ENCODE measurements at regions not wholly inside any gene's neighbourhood (a gene's known extent, or its start where the extent isn't known, plus 50 kb on each side); places are given as distances from the start of the nearest gene placed in this dataset.
"Not testable (repeated sequence)": the region's sequence is repeated elsewhere in the genome, so short reads cannot be mapped to it uniquely, and the experiment has no call there.

- not testable (repeated sequence) for H3K9me3 ChIP-seq (ENCODE audit: control insufficient read depth, low read length); H3K4me3 ChIP-seq (ENCODE audit: insufficient read depth, low read depth, low read length); H3K36me3 ChIP-seq (ENCODE audit: control insufficient read depth, insufficient read depth, low read length); H3K4me1 ChIP-seq (ENCODE audit: control insufficient read depth, insufficient read depth, low read length); H3K27ac ChIP-seq (ENCODE audit: insufficient read depth, low read depth, low read length, poor library complexity, severe bottlenecking)
- 91% methylated on average over 1 of the region's 2 CpGs; no CpG with 5 or more reads in 1 of the 2 experiments for WGBS, 2 experiments
- H3K27me3 ChIP-seq (ENCODE audit: control insufficient read depth, insufficient read depth, low read length, poor library complexity, severe bottlenecking): peaks cover 81% of the 10 kb centered on the region
Measured at GRCh38 chr22:22160768-22161167, 83.8 kb upstream of the VPREB1 start.

DNA sequence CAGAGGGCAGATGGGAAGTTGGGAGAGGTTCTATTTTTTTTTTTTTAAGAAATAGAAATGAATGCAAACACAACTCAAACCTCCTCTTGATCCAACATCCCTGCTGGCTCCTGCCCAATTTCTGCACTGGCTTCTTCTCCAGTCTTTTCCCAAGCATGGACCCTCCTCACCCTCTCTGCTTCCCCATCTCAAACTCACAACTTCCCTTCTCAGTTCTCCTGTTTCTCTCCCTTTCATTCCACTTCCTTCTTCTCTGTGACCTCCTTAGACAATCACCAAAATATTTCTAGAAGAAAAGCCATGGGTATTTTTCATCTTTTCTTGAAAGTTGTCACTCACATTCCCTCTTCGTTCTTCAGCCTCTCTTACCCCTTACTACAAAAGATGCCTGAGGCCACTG, 85.2 kb upstream of the VPREB1 start:
- Histone ChIP-seq H3K27me3 (ENCODE audit: control insufficient read depth, insufficient read depth, low read length, poor library complexity, severe bottlenecking) (peaks cover 81% of the 10 kb centered on the region), H3K4me1 (ENCODE audit: control insufficient read depth, insufficient read depth, low read length) (no peaks in the 10 kb centered on the region), H3K4me3 (ENCODE audit: insufficient read depth, low read depth, low read length) (no peak overlapping the region), H3K9me3 (ENCODE audit: control insufficient read depth, low read length) (no peaks in the 10 kb centered on the region), H3K27ac (ENCODE audit: insufficient read depth, low read depth, low read length, poor library complexity, severe bottlenecking) (no peak overlapping the region), H3K36me3 (ENCODE audit: control insufficient read depth, insufficient read depth, low read length) (no peaks in the 10 kb centered on the region)
- WGBS, 2 experiments: 68 to 73% methylated on average over 1 of the region's 1 CpG

- 30 to 44% methylated on average over 2 of the region's 3 CpGs for WGBS, 2 experiments
- H3K9me3 ChIP-seq (ENCODE audit: control insufficient read depth, low read length): no peaks in the 10 kb centered on the region
- no peaks in the 10 kb centered on the region for H3K4me1 ChIP-seq (ENCODE audit: control insufficient read depth, insufficient read depth, low read length)
- H3K27me3 ChIP-seq (ENCODE audit: control insufficient read depth, insufficient read depth, low read length, poor library complexity, severe bottlenecking): peaks cover 81% of the 10 kb centered on the region
- H3K27ac ChIP-seq (ENCODE audit: insufficient read depth, low read depth, low read length, poor library complexity, severe bottlenecking): no peak overlapping the region
- no peak overlapping the region for H3K4me3 ChIP-seq (ENCODE audit: insufficient read depth, low read depth, low read length)
- H3K36me3 ChIP-seq (ENCODE audit: control insufficient read depth, insufficient read depth, low read length): no peaks in the 10 kb centered on the region
Measured at GRCh38 chr22:22158965-22159364, 85.6 kb upstream of the VPREB1 start.

GRCh38 chr22:22158207-22158816, 86.3 kb upstream of the VPREB1 start:
- 78 to 84% methylated on average over 4 of the region's 4 CpGs for WGBS, 2 experiments

DNA sequence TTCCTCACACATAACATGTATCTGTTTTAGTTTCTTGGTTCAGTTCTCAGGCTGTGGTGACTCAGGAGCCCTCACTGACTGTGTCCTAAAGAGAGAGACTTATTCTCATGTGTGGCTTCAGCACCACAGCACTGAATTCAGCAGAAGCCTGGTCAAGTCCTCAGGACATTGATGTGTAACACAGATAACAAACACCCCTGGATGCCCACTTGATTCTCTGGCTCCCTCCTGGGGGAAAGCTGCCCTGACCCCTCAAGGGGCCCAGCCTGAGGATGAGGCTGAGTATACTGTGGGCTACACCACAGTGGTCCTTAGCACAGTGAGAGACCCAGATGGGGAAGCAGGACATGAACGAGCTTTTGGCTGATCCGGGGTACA, 87.2 kb upstream of the VPREB1 start:
- Histone ChIP-seq H3K4me3 (ENCODE audit: insufficient read depth, low read depth, low read length) (no peak overlapping the region), H3K27ac (ENCODE audit: insufficient read depth, low read depth, low read length, poor library complexity, severe bottlenecking) (no peak overlapping the region), H3K36me3 (ENCODE audit: control insufficient read depth, insufficient read depth, low read length) (no peaks in the 10 kb centered on the region), H3K4me1 (ENCODE audit: control insufficient read depth, insufficient read depth, low read length) (no peaks in the 10 kb centered on the region), H3K27me3 (ENCODE audit: control insufficient read depth, insufficient read depth, low read length, poor library complexity, severe bottlenecking) (peaks cover 79% of the 10 kb centered on the region), H3K9me3 (ENCODE audit: control insufficient read depth, low read length) (no peaks in the 10 kb centered on the region)
- WGBS, 2 experiments: 92 to 94% methylated on average over 2 of the region's 2 CpGs

More at GRCh38 chr22:22158207-22158816, 86.3 kb upstream of the VPREB1 start:
- Histone ChIP-seq H3K27me3 (ENCODE audit: control insufficient read depth, insufficient read depth, low read length, poor library complexity, severe bottlenecking) (peaks cover 79% of the 10 kb centered on the region), H3K4me1 (ENCODE audit: control insufficient read depth, insufficient read depth, low read length) (no peaks in the 10 kb centered on the region), H3K4me3 (ENCODE audit: insufficient read depth, low read depth, low read length) (no peak overlapping the region), H3K36me3 (ENCODE audit: control insufficient read depth, insufficient read depth, low read length) (no peaks in the 10 kb centered on the region), H3K9me3 (ENCODE audit: control insufficient read depth, low read length) (no peaks in the 10 kb centered on the region), H3K27ac (ENCODE audit: insufficient read depth, low read depth, low read length, poor library complexity, severe bottlenecking) (no peak overlapping the region)

DNA sequence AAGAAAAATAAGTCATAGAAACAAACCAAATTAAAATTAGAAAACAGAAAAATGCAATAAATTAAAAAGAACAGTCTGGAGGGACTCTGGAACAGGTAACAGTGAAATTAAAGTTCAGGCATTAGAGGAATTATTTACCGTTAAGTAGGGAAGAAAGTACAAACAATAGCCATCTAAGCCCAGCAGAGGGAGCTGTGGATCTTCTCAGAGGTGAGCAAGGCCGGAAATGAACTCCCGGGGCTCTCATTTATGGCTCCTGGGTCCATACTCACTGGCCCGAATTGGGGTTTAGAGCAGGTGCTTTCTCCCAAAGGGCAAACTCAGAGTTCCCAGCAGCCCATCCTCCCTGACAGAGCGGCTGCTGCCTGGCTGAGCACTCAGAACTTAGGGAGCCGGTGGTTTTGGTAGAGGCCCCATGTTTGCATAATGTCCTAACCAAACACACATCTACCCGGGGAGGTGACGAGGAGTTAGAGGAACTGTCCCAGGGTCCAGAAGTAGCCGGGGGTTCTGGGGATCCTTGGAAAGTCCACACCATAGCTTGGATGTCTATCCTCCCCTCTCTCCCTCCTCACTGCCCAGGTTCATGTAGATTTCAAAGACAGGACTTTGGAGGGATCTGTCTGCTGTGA, 87.8 kb upstream of the VPREB1 start:
- Histone ChIP-seq H3K9me3 (ENCODE audit: control insufficient read depth, low read length) (no peaks in the 10 kb centered on the region), H3K4me3 (ENCODE audit: insufficient read depth, low read depth, low read length) (no peak overlapping the region), H3K4me1 (ENCODE audit: control insufficient read depth, insufficient read depth, low read length) (no peaks in the 10 kb centered on the region), H3K27ac (ENCODE audit: insufficient read depth, low read depth, low read length, poor library complexity, severe bottlenecking) (no peak overlapping the region), H3K36me3 (ENCODE audit: control insufficient read depth, insufficient read depth, low read length) (no peaks in the 10 kb centered on the region), H3K27me3 (ENCODE audit: control insufficient read depth, insufficient read depth, low read length, poor library complexity, severe bottlenecking) (peaks cover 79% of the 10 kb centered on the region)
- 55 to 57% methylated on average over 9 of the region's 9 CpGs for WGBS, 2 experiments

DNA sequence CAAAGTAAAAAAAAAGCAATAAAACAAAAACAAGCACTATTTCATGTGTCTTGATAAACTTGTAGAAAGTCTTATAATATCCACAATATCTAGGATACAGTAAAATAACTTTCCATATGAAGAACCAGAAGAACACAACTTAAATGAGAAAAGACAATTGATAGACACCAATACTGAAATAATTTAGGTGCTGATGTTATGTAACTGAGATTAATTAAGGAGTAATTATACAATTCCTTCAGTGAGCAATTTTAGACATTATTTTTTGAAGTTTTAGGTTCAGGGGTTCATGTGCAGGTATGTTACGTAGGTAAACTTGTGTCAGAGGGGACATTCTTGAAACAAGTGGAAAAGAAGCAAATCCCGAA, 88.3 kb upstream of the VPREB1 start:
- no peak overlapping the region for H3K4me3 ChIP-seq (ENCODE audit: insufficient read depth, low read depth, low read length)
- no peaks in the 10 kb centered on the region for H3K9me3 ChIP-seq (ENCODE audit: control insufficient read depth, low read length)
- H3K27me3 ChIP-seq (ENCODE audit: control insufficient read depth, insufficient read depth, low read length, poor library complexity, severe bottlenecking): peaks cover 81% of the 10 kb centered on the region
- H3K4me1 ChIP-seq (ENCODE audit: control insufficient read depth, insufficient read depth, low read length): no peaks in the 10 kb centered on the region
- 89 to 100% methylated on average over 1 of the region's 2 CpGs for WGBS, 2 experiments
- no peaks in the 10 kb centered on the region for H3K36me3 ChIP-seq (ENCODE audit: control insufficient read depth, insufficient read depth, low read length)
- no peak overlapping the region for H3K27ac ChIP-seq (ENCODE audit: insufficient read depth, low read depth, low read length, poor library complexity, severe bottlenecking)

DNA sequence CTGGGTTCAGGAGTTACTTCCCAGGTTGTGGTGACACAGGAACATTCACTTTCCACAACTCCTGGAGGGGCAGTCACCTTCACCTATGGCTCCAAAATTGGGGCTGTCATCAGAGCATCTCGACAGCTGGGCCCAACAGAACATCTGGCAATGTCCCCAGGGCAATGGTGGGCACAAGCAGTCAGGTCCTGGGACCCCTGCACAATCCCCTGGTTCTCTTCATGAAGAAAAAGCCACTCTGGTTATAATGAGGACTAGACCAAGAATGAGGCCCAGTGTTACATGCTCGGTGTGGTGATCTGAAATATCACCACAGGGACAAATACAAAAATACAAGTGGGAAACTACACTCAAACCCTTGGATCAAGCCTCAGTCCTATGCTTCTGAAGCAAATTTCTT, 89.0 kb upstream of the VPREB1 start:
- no peak overlapping the region for H3K4me3 ChIP-seq (ENCODE audit: insufficient read depth, low read depth, low read length)
- peaks cover 89% of the 10 kb centered on the region for H3K27me3 ChIP-seq (ENCODE audit: control insufficient read depth, insufficient read depth, low read length, poor library complexity, severe bottlenecking)
- no peak overlapping the region for H3K27ac ChIP-seq (ENCODE audit: insufficient read depth, low read depth, low read length, poor library complexity, severe bottlenecking)
- no peaks in the 10 kb centered on the region for H3K9me3 ChIP-seq (ENCODE audit: control insufficient read depth, low read length)
- no peaks in the 10 kb centered on the region for H3K4me1 ChIP-seq (ENCODE audit: control insufficient read depth, insufficient read depth, low read length)
- H3K36me3 ChIP-seq (ENCODE audit: control insufficient read depth, insufficient read depth, low read length): no peaks in the 10 kb centered on the region
- WGBS, 2 experiments: 74 to 79% methylated on average over 2 of the region's 2 CpGs

GRCh38 chr22:22155146-22155545, 89.4 kb upstream of the VPREB1 start:
- no peaks in the 10 kb centered on the region for H3K9me3 ChIP-seq (ENCODE audit: control insufficient read depth, low read length)
- H3K27ac ChIP-seq (ENCODE audit: insufficient read depth, low read depth, low read length, poor library complexity, severe bottlenecking): no peak overlapping the region
- peaks cover 93% of the 10 kb centered on the region for H3K27me3 ChIP-seq (ENCODE audit: control insufficient read depth, insufficient read depth, low read length, poor library complexity, severe bottlenecking)
- 66 to 67% methylated on average over 2 of the region's 2 CpGs for WGBS, 2 experiments
- H3K36me3 ChIP-seq (ENCODE audit: control insufficient read depth, insufficient read depth, low read length): no peaks in the 10 kb centered on the region
- H3K4me1 ChIP-seq (ENCODE audit: control insufficient read depth, insufficient read depth, low read length): no peaks in the 10 kb centered on the region
- H3K4me3 ChIP-seq (ENCODE audit: insufficient read depth, low read depth, low read length): no peak overlapping the region

DNA sequence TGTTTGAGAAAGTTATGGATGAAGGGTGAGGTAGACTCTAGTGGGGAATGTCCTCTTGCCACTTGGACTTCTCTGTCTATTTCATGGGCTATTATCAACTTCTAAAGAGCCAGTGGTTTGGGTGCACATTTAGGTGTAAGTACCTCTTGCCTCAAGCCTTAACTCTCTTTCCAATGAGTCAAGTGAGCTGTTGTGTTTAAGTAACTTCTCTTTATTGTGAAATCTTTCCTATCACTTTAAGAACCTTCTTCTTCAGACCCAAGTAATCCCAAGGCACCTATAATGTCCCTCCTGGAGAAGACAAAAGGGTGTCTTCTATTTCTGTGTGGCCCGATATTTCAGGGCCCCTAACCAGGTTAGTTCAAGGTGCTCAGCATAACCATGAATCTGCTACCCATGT, 90.5 kb upstream of the VPREB1 start:
- Histone ChIP-seq H3K27me3 (ENCODE audit: control insufficient read depth, insufficient read depth, low read length, poor library complexity, severe bottlenecking) (peaks cover 95% of the 10 kb centered on the region), H3K4me3 (ENCODE audit: insufficient read depth, low read depth, low read length) (no peak overlapping the region), H3K36me3 (ENCODE audit: control insufficient read depth, insufficient read depth, low read length) (no peaks in the 10 kb centered on the region), H3K27ac (ENCODE audit: insufficient read depth, low read depth, low read length, poor library complexity, severe bottlenecking) (no peak overlapping the region), H3K9me3 (ENCODE audit: control insufficient read depth, low read length) (no peaks in the 10 kb centered on the region), H3K4me1 (ENCODE audit: control insufficient read depth, insufficient read depth, low read length) (no peaks in the 10 kb centered on the region)
- 82 to 88% methylated on average over 1 of the region's 1 CpG for WGBS, 2 experiments
